GM12891 (cell line): ENCODE measurements at regions not wholly inside any gene's neighbourhood (a gene's known extent, or its start where the extent isn't known, plus 50 kb on each side); places are given as distances from the start of the nearest gene placed in this dataset.
"Not testable (repeated sequence)": the region's sequence is repeated elsewhere in the genome, so short reads cannot be mapped to it uniquely, and the experiment has no call there.

ENCODE experiments used
- DNase-seq: peaks from one replicate; pipeline ENCODE4 v3.0.0; 2011; ENCODE audit warnings: low spot score; ENCODE audit not compliant: insufficient read length
- FAIRE-seq: peaks from 2 replicates; lab custom pipeline; 2011; peaks lifted over from hg19 to GRCh38; lab: Jason Lieb, UNC
- PAX5 ChIP-seq: IDR thresholded peaks from 2 replicates; pipeline ENCODE4 v1.6.1; 2011; ENCODE audit warnings: low read length, moderate library complexity, mild to moderate bottlenecking; ENCODE audit not compliant: insufficient read depth, severe bottlenecking
- POLR2A ChIP-seq: IDR thresholded peaks from 2 replicates; pipeline ENCODE4 v1.6.1; 2011; ENCODE audit warnings: low read depth, low read length, control low read depth
- POLR2AphosphoS5 ChIP-seq: IDR thresholded peaks from 2 replicates; pipeline ENCODE4 v1.6.1; 2011; ENCODE audit warnings: low read depth, low read length, control low read depth
- POU2F2 ChIP-seq: IDR thresholded peaks from 2 replicates; pipeline ENCODE4 v1.6.1; 2011; ENCODE audit warnings: low read depth, mild to moderate bottlenecking, control low read depth, low read length, moderate library complexity
- SPI1 ChIP-seq: IDR thresholded peaks from 2 replicates; pipeline ENCODE4 v1.6.1; 2011; ENCODE audit warnings: low read depth, low read length, control low read depth
- TAF1 ChIP-seq: IDR thresholded peaks from 2 replicates; pipeline ENCODE4 v1.6.1; 2011; ENCODE audit warnings: low read depth, low read length, control low read depth

- TF ChIP-seq PAX5 (no peak), POLR2A (no peak), SPI1 (no peak), POLR2AphosphoS5 (no peak), POU2F2 (no peak), TAF1 (no peak)
- FAIRE-seq (peak; percentile 13), DNase-seq (no peak)
Measured at GRCh38 chr12:92414170-92415070, 268.8 kb upstream of the BTG1 start.

GRCh38 chr12:92413286-92413685 lies 267.6 kb upstream of the BTG1 start:
- no peak for TF ChIP-seq TAF1
- no peak for TF ChIP-seq POU2F2
- TF ChIP-seq PAX5, result no peak
- no peak for TF ChIP-seq POLR2AphosphoS5
- no peak for TF ChIP-seq POLR2A
- no peak for TF ChIP-seq SPI1
- DNase-seq (no peak), FAIRE-seq (no peak)

GRCh38 chr12:92412856-92413255 lies 267.2 kb upstream of the BTG1 start:
- no peak for TF ChIP-seq POLR2AphosphoS5
- no peak for TF ChIP-seq SPI1
- no peak for TF ChIP-seq TAF1
- no peak for TF ChIP-seq PAX5
- no peak for TF ChIP-seq POLR2A
- no peak for TF ChIP-seq POU2F2
- no peak for FAIRE-seq
- no peak for DNase-seq

- no peak for DNase-seq
- TF ChIP-seq POU2F2, result no peak
- no peak for TF ChIP-seq TAF1
- TF ChIP-seq SPI1, result no peak
- TF ChIP-seq POLR2AphosphoS5, result no peak
- no peak for TF ChIP-seq POLR2A
- TF ChIP-seq PAX5, result no peak
- peak; percentile 63 for FAIRE-seq
Measured at GRCh38 chr12:92411687-92412086, 266.0 kb upstream of the BTG1 start.

- no peak for DNase-seq
- TF ChIP-seq SPI1, result peak; percentile 76
- TF ChIP-seq PAX5, result no peak
- TF ChIP-seq POLR2AphosphoS5, result no peak
- TF ChIP-seq POLR2A, result no peak
- peak; percentile 90 for FAIRE-seq
Measured at GRCh38 chr12:92408072-92408900, 262.6 kb upstream of the BTG1 start.

GRCh38 chr12:92406404-92407070 lies 260.9 kb upstream of the BTG1 start:
- DNase-seq, FAIRE-seq: not testable (repeated sequence)

- FAIRE-seq, result not testable (repeated sequence)
Measured at GRCh38 chr12:92405801-92406251, 260.2 kb upstream of the BTG1 start.

GRCh38 chr12:92404921-92405320 lies 259.3 kb upstream of the BTG1 start:
- TF ChIP-seq PAX5 (no peak), POLR2A (no peak), TAF1 (no peak), POLR2AphosphoS5 (no peak), SPI1 (no peak), POU2F2 (no peak)
- no peak for FAIRE-seq
- no peak for DNase-seq

More at GRCh38 chr12:92405801-92406251, 260.2 kb upstream of the BTG1 start:
- not testable (repeated sequence) for DNase-seq

GRCh38 chr12:92404259-92404894 lies 258.7 kb upstream of the BTG1 start:
- no peak for DNase-seq
- no peak for FAIRE-seq
- TF ChIP-seq TAF1, result no peak
- TF ChIP-seq SPI1, result no peak
- TF ChIP-seq POU2F2, result no peak
- TF ChIP-seq POLR2AphosphoS5, result no peak
- no peak for TF ChIP-seq PAX5
- no peak for TF ChIP-seq POLR2A
